Peyer's patch (tissue), 4 donors: ENCODE measurements at regions not wholly inside any gene's neighbourhood (a gene's known extent, or its start where the extent isn't known, plus 50 kb on each side); places are given as distances from the start of the nearest gene placed in this dataset.

Experiments
- CTCF ChIP-seq, 6 experiments: fragments of 450-650 bp in 4 of 6; fragments of 200-600 bp in 2 of 6; sonication (generic) in 1 of 6; IDR thresholded peaks; one replicate each; pipeline ENCODE4 v1.5.1; 2017 to 2019; ENCODE audit warnings: antibody characterized with exemption in 6 of 6, mild to moderate bottlenecking in 3 of 6, moderate library complexity in 1 of 6
- POLR2A ChIP-seq, 2 donors: fragments of 450-650 bp; IDR thresholded peaks; one replicate each; pipeline ENCODE4 v1.5.1; 2017; ENCODE audit warnings: antibody characterized with exemption in 2 of 2, mild to moderate bottlenecking in 2 of 2, moderate library complexity in 2 of 2

- TF ChIP-seq CTCF (IDR thresholded peaks at IDR 0.05) (no peak), POLR2A (IDR thresholded peaks at IDR 0.05) (no peak)
Measured at GRCh38 chr11:105407101-105407500, 202.8 kb upstream of the GRIA4 start.
